Activated CD8-positive, alpha-beta T cell treated with anti-CD3 and anti-CD28 coated beads, Interleukin-2, amount 10 ng/mL, durations not matched to agents 7 days and 5 days (primary cell): ENCODE measurements at regions not wholly inside any gene's neighbourhood (a gene's known extent, or its start where the extent isn't known, plus 50 kb on each side); places are given as distances from the start of the nearest gene placed in this dataset.

Experiments
- ATAC-seq: fragments of 150-1000 bp; cut with Tn5 transposase; one replicate; pipeline ENCODE4 v1.10.0; 2021; ENCODE audit warnings: moderate library complexity
- CTCF ChIA-PET: fragments of 350-600 bp; sonication (Branson Sonifier 250); formaldehyde crosslinking; loops from one replicate; lab custom pipeline; 2021; ENCODE audit warnings: antibody characterized with exemption; lab: Charles Lee
- POLR2A ChIA-PET: fragments of 350-600 bp; sonication (Branson Sonifier 250); formaldehyde crosslinking; loops from one replicate; lab custom pipeline; 2021; ENCODE audit warnings: antibody characterized with exemption; lab: Charles Lee
- DNase-seq: peaks from one replicate; pipeline ENCODE4 v3.0.0-alpha.2; 2020
- H3K27ac Mint-ChIP-seq: one replicate; pipeline ENCODE4 v1.8.0; 2021; ENCODE audit warnings: mild to moderate bottlenecking, mixed read lengths
- H3K27me3 Mint-ChIP-seq: one replicate; pipeline ENCODE4 v1.8.0; 2021; ENCODE audit warnings: low read depth, mixed read lengths
- H3K36me3 Mint-ChIP-seq: one replicate; pipeline ENCODE4 v1.8.0; 2021; ENCODE audit warnings: low read depth, mixed read lengths
- H3K4me1 Mint-ChIP-seq: one replicate; pipeline ENCODE4 v1.8.0; 2021; ENCODE audit warnings: low read depth, mixed read lengths
- H3K4me3 Mint-ChIP-seq: one replicate; pipeline ENCODE4 v1.8.0; 2021; ENCODE audit warnings: mild to moderate bottlenecking, mixed read lengths
- H3K9me3 Mint-ChIP-seq: one replicate; pipeline ENCODE4 v1.8.0; 2022; ENCODE audit warnings: mixed read lengths; ENCODE audit not compliant: insufficient read depth

DNA sequence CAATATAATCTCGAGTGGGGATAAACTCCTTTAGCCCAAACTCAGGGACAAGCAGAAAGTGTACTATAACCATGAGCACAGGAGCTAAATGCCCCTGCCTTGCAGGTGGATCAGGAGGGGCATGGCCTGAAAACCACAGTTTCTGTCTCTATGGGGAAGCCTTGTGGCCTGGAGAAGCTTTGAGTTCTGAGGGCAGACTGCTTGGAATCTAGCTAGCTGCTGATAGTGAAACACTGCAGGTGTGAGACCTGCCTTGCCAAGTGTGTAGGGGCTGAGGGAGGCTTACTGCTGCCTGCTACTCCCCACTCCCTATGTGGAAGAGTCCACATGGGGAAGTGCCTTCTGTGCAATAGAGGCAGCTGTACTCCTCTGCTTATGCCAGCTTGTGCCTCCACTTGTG, 352.3 kb upstream of the OR4E1 start:
- Mint-ChIP-seq H3K27me3 (peaks cover 10% of the 10 kb centered on the region), H3K27ac (no peak overlapping the region), H3K36me3 (no peaks in the 10 kb centered on the region), H3K4me1 (peaks cover 8% of the 10 kb centered on the region), H3K9me3 (no peaks in the 10 kb centered on the region), H3K4me3 (no peak overlapping the region)
- ATAC-seq (no peak), DNase-seq (no peak)
- POLR2A ChIA-PET, result interaction anchor here (0.7 to 1.6 kb wide), 2 partner anchors 12 to 14 kb away, joined by 3 to 4 read pairs; no protein-coding TSS in a partner anchor
- CTCF ChIA-PET, result interaction anchor here (0.7 to 2.9 kb wide), 9 partner anchors 11 to 48 kb away, joined by 3 to 12 read pairs (median 4); no protein-coding TSS in a partner anchor

DNA sequence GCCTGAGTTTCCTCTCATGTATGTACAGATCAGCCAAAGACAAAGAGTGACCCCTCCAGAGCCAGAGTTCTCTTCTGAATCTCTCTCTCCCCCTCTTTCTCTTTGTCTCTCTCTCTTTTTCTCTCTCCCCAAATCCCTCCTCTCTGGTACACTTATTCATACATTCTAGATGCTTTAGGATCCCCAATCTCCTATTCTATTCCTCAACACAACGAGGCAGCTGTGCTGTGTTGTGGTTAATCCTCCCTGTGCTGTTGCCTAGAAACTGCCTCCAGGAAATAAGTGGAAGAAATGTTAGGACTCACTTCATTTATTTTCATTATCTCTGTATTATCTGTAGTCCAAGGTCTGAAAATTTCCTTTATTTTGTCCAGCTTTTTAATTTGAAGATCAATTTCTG, 350.5 kb upstream of the OR4E1 start:
- Mint-ChIP-seq H3K27me3 (peaks cover 10% of the 10 kb centered on the region), H3K4me3 (no peak overlapping the region), H3K27ac (no peak overlapping the region), H3K4me1 (peaks cover 10% of the 10 kb centered on the region), H3K9me3 (no peaks in the 10 kb centered on the region), H3K36me3 (no peaks in the 10 kb centered on the region)
- ATAC-seq, result no peak
- ChIA-PET POLR2A (no interaction called here), CTCF (interaction anchor here (1.0 to 2.0 kb wide), 2 partner anchors 27 to 46 kb away, joined by 3 to 6 read pairs; no protein-coding TSS in a partner anchor)
- DNase-seq, result no peak

DNA sequence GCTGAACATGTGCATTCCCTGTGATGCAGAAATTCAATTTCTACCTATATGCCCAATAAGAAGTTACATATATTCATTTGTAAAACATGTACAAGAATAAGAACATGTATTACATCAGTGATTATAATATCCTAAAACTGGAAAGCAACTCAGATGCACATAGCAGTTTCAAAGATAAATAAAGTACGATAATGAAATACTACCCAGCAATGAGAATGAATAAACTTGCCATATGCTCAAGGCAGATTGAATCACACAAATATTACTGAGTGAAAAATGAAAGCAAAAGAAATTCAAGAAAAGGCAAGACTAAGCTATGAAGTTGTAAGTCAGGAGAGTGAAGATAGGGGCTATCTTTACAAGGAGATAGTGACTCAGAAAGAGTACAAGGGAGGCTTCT, 345.3 kb upstream of the OR4E1 start:
- Mint-ChIP-seq H3K27ac (no peak overlapping the region), H3K4me3 (no peak overlapping the region), H3K9me3 (no peaks in the 10 kb centered on the region), H3K4me1 (peaks cover 5% of the 10 kb centered on the region), H3K27me3 (peaks cover 7% of the 10 kb centered on the region), H3K36me3 (no peaks in the 10 kb centered on the region)
- CTCF ChIA-PET, result interaction anchor here (1.1 to 2.1 kb wide), 4 partner anchors 16 to 82 kb away, joined by 3 to 5 read pairs (median 4); no protein-coding TSS in a partner anchor
- DNase-seq (no peak), ATAC-seq (no peak)
- POLR2A ChIA-PET, result no interaction called here

DNA sequence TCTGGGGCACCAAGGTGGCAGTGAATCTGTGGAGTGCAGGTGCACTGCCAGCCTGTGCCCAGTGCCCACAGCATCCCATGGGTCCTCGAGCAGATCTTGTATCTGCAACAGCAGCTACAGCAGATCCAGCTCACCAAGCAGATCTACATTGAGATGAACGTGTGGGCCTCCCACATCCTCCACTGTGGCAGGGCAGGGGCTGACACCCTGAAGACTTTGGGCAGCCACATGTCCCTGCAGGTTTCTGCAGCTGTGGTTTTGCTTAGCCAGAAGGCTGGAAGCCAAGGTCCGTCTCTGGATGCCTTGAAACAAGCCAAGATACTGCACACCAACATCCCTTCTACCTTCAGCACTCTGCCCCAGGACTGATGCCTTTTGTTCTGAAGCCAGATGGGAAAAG, 338.8 kb upstream of the OR4E1 start:
- CTCF ChIA-PET, result interaction anchor here (1.0 to 1.9 kb wide), 5 partner anchors 9 to 94 kb away, joined by 3 to 6 read pairs (median 4); no protein-coding TSS in a partner anchor
- peak overlapping the region; percentile 36 for H3K4me3 Mint-ChIP-seq
- peaks cover 56% of the 10 kb centered on the region for H3K4me1 Mint-ChIP-seq
- DNase-seq, result peak; percentile 59
- H3K36me3 Mint-ChIP-seq, result peaks cover 2% of the 10 kb centered on the region
- H3K9me3 Mint-ChIP-seq, result no peaks in the 10 kb centered on the region
- H3K27me3 Mint-ChIP-seq, result no peaks in the 10 kb centered on the region
- POLR2A ChIA-PET, result no interaction called here
- ATAC-seq, result peak; percentile 60
- peak overlapping the region; percentile 54 for H3K27ac Mint-ChIP-seq

DNA sequence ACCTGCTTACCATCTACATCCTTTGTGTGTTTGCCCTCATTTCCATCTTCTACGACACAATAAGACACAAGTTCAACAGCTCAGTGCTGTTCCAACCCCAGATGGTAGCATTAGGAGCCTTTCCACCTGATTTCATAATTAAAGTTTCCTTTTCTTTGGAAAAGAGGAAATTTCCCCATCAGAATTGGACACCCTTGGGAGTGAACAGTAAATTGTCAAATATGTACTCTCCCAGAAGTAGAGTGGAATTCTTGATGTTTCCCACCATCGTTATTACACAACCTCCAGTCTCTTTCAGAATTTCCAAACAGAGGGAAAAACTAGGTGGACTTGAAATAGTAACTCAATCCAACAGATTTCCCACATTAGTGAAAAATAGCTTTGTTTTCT, 337.6 kb upstream of the OR4E1 start:
- H3K27ac Mint-ChIP-seq, result no peak overlapping the region
- H3K4me1 Mint-ChIP-seq, result peaks cover 66% of the 10 kb centered on the region
- H3K27me3 Mint-ChIP-seq, result no peaks in the 10 kb centered on the region
- POLR2A ChIA-PET, result interaction anchor here (1.2 to 1.5 kb wide), 2 partner anchors 14 to 15 kb away, joined by 3 to 4 read pairs; no protein-coding TSS in a partner anchor
- ATAC-seq (no peak), DNase-seq (no peak)
- CTCF ChIA-PET, result interaction anchor here (0.8 to 3.1 kb wide), 4 partner anchors 8 to 29 kb away, joined by 3 to 14 read pairs (median 7); no protein-coding TSS in a partner anchor
- H3K9me3 Mint-ChIP-seq, result no peaks in the 10 kb centered on the region
- H3K36me3 Mint-ChIP-seq, result peaks cover 10% of the 10 kb centered on the region
- H3K4me3 Mint-ChIP-seq, result no peak overlapping the region

DNA sequence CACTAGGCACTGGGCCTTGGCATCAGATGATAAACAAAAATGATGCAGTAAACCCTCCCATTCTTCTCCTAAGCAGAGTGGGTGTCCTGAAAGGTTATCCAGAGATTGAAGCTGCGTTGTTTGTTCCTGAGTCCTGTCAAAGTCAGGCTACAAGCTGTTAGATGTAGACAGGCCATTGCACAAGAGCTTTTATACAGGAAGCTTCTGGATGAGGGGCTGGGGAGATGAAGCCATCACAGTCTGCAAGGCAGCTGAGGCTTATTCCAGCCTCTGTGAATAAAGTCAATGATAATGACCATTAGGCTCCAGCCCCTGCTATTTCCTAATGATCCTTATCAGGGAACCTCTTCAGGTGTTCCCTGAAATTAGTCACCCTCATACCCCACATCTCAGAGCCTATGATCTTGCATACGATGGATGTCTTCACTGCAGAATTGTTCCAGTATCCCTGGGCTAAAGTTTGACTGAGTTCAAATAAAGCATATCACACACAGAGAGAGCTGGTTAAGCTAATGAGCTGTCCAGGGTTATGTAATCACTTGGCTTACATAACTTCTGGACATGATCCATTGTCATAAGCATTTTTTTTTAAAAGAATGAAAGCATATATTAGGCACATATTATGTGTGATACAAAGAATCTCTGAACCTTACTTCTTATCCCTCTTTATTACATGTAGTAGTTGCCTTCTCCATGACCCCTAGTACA, 337.1 kb upstream of the OR4E1 start:
- no peak for DNase-seq
- POLR2A ChIA-PET, result interaction anchor here (0.5 to 1.5 kb wide), 3 partner anchors 13 to 575 kb away, joined by 3 to 4 read pairs (median 4); no protein-coding TSS in a partner anchor
- Mint-ChIP-seq H3K9me3 (no peaks in the 10 kb centered on the region), H3K27ac (no peak overlapping the region), H3K4me3 (no peak overlapping the region), H3K36me3 (peaks cover 10% of the 10 kb centered on the region), H3K27me3 (no peaks in the 10 kb centered on the region), H3K4me1 (peaks cover 66% of the 10 kb centered on the region)
- CTCF ChIA-PET, result interaction anchor here (0.8 to 3.1 kb wide), 5 partner anchors 7 to 33 kb away, joined by 3 to 14 read pairs (median 4); no protein-coding TSS in a partner anchor
- ATAC-seq, result no peak

DNA sequence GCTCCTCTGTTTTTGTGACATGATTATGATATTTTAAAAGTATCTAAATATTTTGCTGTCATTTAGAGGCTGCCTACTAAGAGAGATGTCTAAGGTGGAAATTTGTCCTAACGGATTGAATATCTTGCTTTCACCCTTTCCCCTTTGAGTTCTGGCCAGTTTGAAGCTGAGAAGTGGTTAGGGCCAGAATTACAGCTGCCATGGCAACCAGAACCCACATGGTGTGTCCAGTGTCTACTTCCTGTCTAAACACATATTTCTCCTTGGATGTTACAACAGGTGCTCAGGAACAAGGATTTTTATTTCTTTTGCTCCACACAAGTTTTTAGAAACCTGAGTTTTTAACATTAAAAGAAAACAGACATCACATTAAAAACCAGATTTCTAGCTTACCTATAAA, 335.1 kb upstream of the OR4E1 start:
- Mint-ChIP-seq H3K9me3 (no peaks in the 10 kb centered on the region), H3K4me3 (no peak overlapping the region), H3K27ac (peak overlapping the region; percentile 52), H3K27me3 (no peaks in the 10 kb centered on the region), H3K36me3 (peaks cover 10% of the 10 kb centered on the region), H3K4me1 (peaks cover 67% of the 10 kb centered on the region)
- ChIA-PET POLR2A (no interaction called here), CTCF (interaction anchor here (1.1 to 3.1 kb wide), 5 partner anchors 10 to 562 kb away, joined by 3 to 14 read pairs (median 4); no protein-coding TSS in a partner anchor)
- no peak for ATAC-seq
- DNase-seq, result no peak

DNA sequence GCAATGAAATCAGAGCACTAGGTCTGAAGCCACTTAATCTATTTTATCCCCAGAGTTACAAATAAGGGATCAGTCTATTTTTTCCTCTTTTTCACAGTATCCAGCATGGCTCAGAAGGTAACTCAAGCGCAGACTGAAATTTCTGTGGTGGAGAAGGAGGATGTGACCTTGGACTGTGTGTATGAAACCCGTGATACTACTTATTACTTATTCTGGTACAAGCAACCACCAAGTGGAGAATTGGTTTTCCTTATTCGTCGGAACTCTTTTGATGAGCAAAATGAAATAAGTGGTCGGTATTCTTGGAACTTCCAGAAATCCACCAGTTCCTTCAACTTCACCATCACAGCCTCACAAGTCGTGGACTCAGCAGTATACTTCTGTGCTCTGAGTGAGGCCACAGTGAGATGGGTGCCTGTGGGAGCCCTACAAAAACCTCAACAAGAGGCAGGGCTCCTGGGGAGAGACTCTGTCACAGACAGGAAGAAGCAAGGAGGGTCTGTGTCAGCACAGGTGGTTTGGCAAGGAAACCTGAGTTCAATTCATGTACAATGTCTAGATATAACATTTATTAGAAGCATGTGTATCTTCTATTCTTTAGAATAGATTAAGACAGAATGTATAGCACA, 334.3 kb upstream of the OR4E1 start:
- Mint-ChIP-seq H3K4me3 (peak overlapping the region; percentile 64), H3K4me1 (peaks cover 63% of the 10 kb centered on the region), H3K9me3 (no peaks in the 10 kb centered on the region), H3K36me3 (peaks cover 10% of the 10 kb centered on the region), H3K27me3 (no peaks in the 10 kb centered on the region), H3K27ac (peak overlapping the region; percentile 92)
- peak; percentile 71 for ATAC-seq
- ChIA-PET POLR2A (interaction anchor here (1.0 to 1.3 kb wide), 2 partner anchors 526 to 548 kb away, joined by 4 read pairs; no protein-coding TSS in a partner anchor), CTCF (interaction anchor here (0.9 to 2.2 kb wide), 4 partner anchors 11 to 563 kb away, joined by 3 to 10 read pairs (median 4); no protein-coding TSS in a partner anchor)
- DNase-seq, result peak; percentile 48

DNA sequence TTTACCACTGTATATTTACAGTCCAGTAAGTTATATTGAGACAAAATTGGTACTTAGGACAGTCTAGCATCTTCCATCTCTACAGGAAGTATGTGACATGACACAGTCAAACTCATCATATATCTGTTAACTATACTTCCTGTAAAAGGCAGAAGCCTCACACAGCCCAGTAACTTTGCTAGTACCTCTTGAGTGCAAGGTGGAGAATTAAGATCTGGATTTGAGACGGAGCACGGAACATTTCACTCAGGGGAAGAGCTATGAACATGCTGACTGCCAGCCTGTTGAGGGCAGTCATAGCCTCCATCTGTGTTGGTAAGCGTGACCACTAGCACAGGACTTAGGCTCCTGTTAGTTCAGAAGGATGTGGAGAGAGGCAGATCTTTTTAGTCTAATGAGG, 333.7 kb upstream of the OR4E1 start:
- Mint-ChIP-seq H3K27me3 (no peaks in the 10 kb centered on the region), H3K9me3 (no peaks in the 10 kb centered on the region), H3K4me3 (peak overlapping the region; percentile 64), H3K27ac (peak overlapping the region; percentile 92), H3K4me1 (peaks cover 62% of the 10 kb centered on the region), H3K36me3 (peaks cover 10% of the 10 kb centered on the region)
- DNase-seq (no peak), ATAC-seq (peak; percentile 40)
- CTCF ChIA-PET, result interaction anchor here (0.7 to 2.2 kb wide), 5 partner anchors 10 to 563 kb away, joined by 3 to 10 read pairs (median 3); no protein-coding TSS in a partner anchor
- POLR2A ChIA-PET, result interaction anchor here (0.6 to 1.3 kb wide), 4 partner anchors 481 to 548 kb away, joined by 3 to 4 read pairs (median 4); no protein-coding TSS in a partner anchor

DNA sequence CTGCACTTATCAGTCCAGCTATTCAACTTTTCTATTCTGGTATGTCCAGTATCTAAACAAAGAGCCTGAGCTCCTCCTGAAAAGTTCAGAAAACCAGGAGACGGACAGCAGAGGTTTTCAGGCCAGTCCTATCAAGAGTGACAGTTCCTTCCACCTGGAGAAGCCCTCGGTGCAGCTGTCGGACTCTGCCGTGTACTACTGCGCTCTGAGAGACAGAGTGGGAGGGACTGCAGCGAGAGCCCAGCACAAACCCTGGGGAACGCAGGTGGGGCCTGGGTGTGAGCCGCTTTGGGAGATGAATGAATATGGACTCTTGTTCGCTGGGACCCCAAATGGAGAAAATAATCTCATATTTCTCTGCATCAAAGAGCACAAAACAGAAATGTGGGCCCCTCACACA, 329.8 kb upstream of the OR4E1 start:
- ChIA-PET POLR2A (interaction anchor here (0.6 to 1.9 kb wide), 5 partner anchors 497 to 566 kb away, joined by 3 to 4 read pairs (median 3); no protein-coding TSS in a partner anchor), CTCF (interaction anchor here (0.7 to 3.4 kb wide), 27 partner anchors 8 to 566 kb away, joined by 3 to 28 read pairs (median 5); no protein-coding TSS in a partner anchor)
- H3K27ac Mint-ChIP-seq, result peak overlapping the region; percentile 76
- DNase-seq, result peak; percentile 51
- H3K27me3 Mint-ChIP-seq, result no peaks in the 10 kb centered on the region
- peak overlapping the region; percentile 77 for H3K4me3 Mint-ChIP-seq
- H3K36me3 Mint-ChIP-seq, result peaks cover 10% of the 10 kb centered on the region
- no peaks in the 10 kb centered on the region for H3K9me3 Mint-ChIP-seq
- ATAC-seq, result peak; percentile 57
- H3K4me1 Mint-ChIP-seq, result peaks cover 41% of the 10 kb centered on the region

DNA sequence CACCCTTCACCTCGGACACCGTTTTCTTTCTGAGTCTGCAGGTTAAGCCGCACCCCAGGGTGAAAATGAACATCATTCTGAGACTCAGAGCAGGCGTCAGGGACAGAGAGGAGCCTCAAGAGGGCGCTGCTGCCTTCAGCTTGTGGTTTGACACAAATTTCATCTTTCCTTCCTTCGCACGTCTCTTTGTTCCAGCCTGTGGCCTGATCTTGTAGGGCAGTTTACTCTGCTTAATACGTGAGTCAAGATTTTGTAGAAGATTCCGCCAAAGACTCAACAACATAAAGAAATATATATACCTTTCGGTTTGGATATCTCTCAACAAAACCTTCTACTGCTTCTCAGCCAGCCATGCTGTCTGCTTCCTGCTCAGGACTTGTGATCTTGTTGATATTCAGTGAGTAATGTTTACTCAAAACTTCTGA, 329.3 kb upstream of the OR4E1 start:
- H3K4me3 Mint-ChIP-seq, result peak overlapping the region; percentile 77
- peaks cover 40% of the 10 kb centered on the region for H3K4me1 Mint-ChIP-seq
- ATAC-seq, result peak; percentile 80
- peak; percentile 86 for DNase-seq
- peaks cover 10% of the 10 kb centered on the region for H3K36me3 Mint-ChIP-seq
- H3K27ac Mint-ChIP-seq, result peak overlapping the region; percentile 76
- ChIA-PET POLR2A (interaction anchor here (0.6 to 1.9 kb wide), 6 partner anchors 498 to 567 kb away, joined by 3 to 4 read pairs (median 3); no protein-coding TSS in a partner anchor), CTCF (interaction anchor here (0.7 to 3.4 kb wide), 28 partner anchors 8 to 567 kb away, joined by 3 to 28 read pairs (median 5); no protein-coding TSS in a partner anchor)
- no peaks in the 10 kb centered on the region for H3K9me3 Mint-ChIP-seq
- no peaks in the 10 kb centered on the region for H3K27me3 Mint-ChIP-seq
